Epidermal melanocyte (primary cell): ENCODE measurements at regions not wholly inside any gene's neighbourhood (a gene's known extent, or its start where the extent isn't known, plus 50 kb on each side); places are given as distances from the start of the nearest gene placed in this dataset.
"Not testable (repeated sequence)": the region's sequence is repeated elsewhere in the genome, so short reads cannot be mapped to it uniquely, and the experiment has no call there.

Source experiments
- DNase-seq: peaks from one replicate; pipeline ENCODE4 v3.0.0; 2011; ENCODE audit warnings: low spot score; ENCODE audit not compliant: insufficient read length

DNA sequence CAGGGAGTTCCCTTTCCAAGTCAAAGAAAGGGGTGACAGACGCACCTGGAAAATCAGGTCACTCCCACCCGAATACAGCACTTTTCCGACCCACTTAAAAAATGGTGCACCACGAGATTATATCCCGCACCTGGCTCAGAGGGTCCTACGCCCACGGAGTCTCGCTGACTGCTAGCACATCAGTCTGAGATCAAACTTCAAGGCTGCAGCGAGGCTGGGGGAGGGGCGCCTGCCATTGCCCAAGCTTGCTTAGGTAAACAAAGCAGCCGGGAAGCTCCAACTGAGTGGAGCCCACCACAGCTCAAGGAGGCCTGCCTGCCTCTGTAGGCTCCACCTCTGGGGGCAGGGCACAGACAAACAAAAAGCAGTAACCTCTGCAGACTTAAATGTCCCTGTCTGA is 277.8 kb upstream of the ARHGAP42 start:
- not testable (repeated sequence) for DNase-seq

DNA sequence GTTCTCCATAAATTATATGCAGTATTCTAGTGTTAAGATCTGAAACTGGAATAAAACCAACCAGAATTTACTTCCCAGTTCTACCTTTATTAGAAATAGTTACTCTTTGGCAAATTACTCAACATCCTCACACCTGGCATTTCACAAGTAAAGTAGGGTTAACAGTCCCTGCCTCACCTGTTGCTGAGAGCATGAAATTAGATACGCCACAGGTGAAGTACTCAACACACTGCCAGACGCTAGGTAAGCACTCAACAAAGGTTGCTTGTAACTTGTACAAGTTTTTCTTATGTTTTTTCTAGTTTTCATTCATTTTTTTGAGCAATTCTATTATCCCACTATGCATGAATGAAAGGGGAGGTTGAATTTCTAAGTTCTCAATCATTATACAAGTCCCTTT is 267.6 kb upstream of the ARHGAP42 start:
- no peak for DNase-seq

- no peak for DNase-seq
Measured at GRCh38 chr11:100434821-100435641, 252.1 kb upstream of the ARHGAP42 start.

DNA sequence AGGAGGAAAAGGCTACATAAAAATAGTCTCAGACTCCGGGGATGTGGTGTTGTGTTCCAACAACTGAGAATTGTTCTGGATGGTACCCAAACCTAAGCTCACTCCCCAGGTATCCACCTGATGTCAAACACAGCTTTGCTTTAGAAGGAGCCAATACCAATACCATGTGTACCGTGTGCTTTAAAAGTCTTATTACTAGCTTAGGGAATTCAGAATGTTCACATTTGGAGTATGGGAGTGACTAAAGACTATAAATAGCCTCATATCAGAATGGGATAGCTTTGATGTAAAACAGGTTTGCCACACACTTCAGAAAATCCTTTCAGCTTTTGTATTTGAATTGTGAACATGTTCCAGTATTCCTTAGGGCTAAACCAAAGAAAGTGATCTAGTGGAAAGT is 248.7 kb upstream of the ARHGAP42 start:
- DNase-seq: no peak

- no peak for DNase-seq
Measured at GRCh38 chr11:100441086-100441485, 246.0 kb upstream of the ARHGAP42 start.

DNA sequence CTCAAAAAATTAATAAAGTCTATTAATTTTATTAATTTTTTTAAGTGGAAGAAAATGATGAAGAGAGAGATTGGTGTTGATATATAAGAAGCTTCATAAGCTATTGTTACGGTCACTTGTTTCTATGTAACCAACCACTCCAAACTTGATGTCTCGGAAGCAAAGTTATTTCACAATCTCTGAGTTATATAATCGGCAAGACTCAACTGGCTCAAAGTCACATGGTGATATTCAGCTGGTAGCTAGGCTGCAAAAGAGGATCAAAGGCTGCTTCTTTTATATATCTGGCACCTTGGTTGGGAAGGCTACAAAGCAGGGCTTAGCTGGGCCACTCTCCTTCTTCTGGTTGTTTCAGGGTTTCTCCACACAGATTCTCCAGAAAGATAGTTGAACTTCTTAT is 245.1 kb upstream of the ARHGAP42 start:
- no peak for DNase-seq

GRCh38 chr11:100445231-100445735 is 241.8 kb upstream of the ARHGAP42 start:
- DNase-seq: no peak

GRCh38 chr11:100451801-100452460 is 235.2 kb upstream of the ARHGAP42 start:
- DNase-seq: not testable (repeated sequence)

- DNase-seq: no peak
Measured at GRCh38 chr11:100459811-100460210, 227.3 kb upstream of the ARHGAP42 start.

DNA sequence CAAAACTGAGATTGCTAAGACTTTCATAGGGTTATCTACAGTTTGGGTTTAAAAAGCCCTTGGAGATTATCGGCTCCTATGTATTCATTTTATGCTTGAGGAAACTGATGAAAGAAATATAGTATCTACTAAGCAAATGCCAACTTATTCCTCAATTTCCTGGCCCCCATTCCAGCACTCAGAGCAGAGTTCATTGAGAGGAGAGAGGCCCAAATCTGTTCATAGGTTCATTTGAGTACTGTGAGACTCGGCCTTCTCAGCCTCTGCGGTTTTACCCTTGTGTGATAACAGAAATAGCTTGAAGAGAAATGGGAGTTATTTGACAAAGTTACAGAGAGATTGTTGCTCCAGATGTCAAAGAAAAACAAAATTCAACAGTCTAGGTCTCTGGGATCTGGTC is 226.7 kb upstream of the ARHGAP42 start:
- no peak for DNase-seq

- DNase-seq: no peak
Measured at GRCh38 chr11:100467821-100468508, 219.1 kb upstream of the ARHGAP42 start.

GRCh38 chr11:100469835-100470234 is 217.3 kb upstream of the ARHGAP42 start:
- DNase-seq: no peak

- no peak for DNase-seq
Measured at GRCh38 chr11:100472727-100473389, 214.2 kb upstream of the ARHGAP42 start.

- no peak for DNase-seq
Measured at GRCh38 chr11:100473390-100473740, 213.7 kb upstream of the ARHGAP42 start.

DNA sequence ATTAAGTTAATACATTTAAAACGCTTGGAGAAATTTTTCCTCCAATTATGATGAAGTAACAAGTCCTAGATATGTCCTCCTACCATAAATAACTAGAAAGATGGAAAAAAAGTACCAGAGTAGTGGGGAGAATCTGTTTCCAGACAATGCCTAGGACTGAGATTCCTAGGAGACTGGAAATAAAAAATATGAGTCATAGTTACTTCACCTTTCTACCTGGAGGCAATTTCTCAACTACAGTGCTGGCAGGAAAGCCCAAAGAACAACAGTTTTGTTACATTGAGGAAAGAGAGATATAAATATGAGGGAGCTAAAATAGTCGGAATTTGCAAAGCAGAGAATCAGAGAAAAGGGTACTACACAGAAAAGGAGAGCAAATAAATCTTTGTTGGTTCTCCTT is 202.1 kb upstream of the ARHGAP42 start:
- DNase-seq: no peak

DNA sequence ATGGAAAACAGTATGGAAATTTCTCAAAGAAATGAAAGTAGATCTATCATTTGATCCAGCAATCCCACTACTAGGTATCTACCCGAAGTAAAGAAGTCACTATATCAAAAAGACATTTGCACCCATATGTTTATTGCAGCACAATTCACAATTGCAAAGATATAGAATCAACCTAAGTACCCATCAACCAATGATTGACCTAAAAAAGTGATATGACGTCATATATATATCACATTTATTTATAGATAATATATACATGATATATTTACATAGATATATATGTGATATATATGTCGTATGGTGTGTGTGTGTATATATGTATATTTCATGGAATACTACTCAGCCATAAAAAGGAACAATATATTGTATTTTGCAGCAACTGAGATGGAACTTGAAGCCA is 188.3 kb upstream of the ARHGAP42 start:
- DNase-seq: no peak

DNA sequence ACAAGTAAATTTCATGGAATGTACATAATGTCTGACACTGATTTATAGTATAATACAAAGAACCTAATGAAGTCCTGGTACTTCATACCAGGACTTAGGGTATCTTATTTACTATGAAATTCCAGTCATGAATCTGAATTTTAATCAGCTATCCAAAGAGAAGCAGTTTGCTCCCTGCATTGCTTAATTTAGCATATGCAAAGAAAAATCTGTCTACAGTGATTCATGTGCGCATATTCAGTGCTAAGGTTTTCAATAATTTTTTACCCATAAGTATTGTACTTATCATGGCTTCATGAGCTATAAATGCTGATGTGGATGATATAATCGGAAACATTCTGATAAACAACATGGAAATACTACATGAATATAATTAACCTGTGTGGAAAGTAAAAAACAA is 185.6 kb upstream of the ARHGAP42 start:
- no peak for DNase-seq

DNA sequence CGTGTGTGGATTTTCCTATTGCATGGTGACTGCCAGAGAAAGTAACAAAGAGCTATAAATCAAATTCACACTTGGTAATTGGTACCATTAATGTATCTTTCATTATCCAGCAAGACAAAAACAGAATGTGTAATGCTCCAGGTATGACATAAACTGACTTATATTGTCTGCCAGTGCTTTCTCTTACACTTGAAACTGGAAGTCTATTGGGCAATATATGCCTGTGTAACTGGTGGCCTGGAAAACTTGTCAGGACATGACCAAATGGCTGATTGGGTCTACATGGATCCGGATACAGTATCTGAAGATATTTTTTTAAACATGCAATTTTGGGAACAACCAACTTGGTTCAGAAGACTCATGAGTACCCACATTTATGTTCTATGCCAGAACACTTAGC is 174.6 kb upstream of the ARHGAP42 start:
- DNase-seq: no peak

- no peak for DNase-seq
Measured at GRCh38 chr11:100515087-100515486, 172.0 kb upstream of the ARHGAP42 start.

GRCh38 chr11:100525197-100525596 is 161.9 kb upstream of the ARHGAP42 start:
- DNase-seq: no peak

- DNase-seq: no peak
Measured at GRCh38 chr11:100525635-100526034, 161.5 kb upstream of the ARHGAP42 start.
